Globus pallidus (tissue), 1 donor: ENCODE measurements at regions not wholly inside any gene's neighbourhood (a gene's known extent, or its start where the extent isn't known, plus 50 kb on each side); places are given as distances from the start of the nearest gene placed in this dataset.
"Not testable (repeated sequence)": the region's sequence is repeated elsewhere in the genome, so short reads cannot be mapped to it uniquely, and the experiment has no call there.

Experiments used
- DNase-seq: peaks from one replicate; pipeline ENCODE4 v3.0.0-alpha.2; 2015; ENCODE audit warnings: low spot score

DNA sequence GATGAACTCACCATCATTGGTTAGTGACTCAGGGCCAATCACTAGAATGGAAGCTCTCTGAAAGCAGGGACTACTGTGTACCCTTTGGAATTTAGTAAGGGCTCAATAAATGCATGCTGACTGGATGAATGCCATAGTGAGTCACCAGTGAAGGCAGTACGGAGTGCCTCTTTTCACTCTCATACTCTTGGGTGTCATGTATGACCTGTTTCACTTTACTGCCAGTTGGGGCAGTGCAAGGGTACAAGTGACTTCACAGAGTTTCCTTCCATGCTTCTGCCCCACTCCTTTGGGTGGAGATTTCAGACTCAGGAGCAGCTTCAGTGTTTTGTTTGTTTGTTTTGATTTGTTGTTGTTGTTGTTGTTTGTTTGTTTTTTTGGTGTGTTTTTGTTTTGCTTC lies 57.7 kb downstream of the SOX3 start:
- no peak for DNase-seq

- no peak for DNase-seq
Observed at GRCh38 chrX:140440876-140441275, 64.0 kb downstream of the SOX3 start.

DNA sequence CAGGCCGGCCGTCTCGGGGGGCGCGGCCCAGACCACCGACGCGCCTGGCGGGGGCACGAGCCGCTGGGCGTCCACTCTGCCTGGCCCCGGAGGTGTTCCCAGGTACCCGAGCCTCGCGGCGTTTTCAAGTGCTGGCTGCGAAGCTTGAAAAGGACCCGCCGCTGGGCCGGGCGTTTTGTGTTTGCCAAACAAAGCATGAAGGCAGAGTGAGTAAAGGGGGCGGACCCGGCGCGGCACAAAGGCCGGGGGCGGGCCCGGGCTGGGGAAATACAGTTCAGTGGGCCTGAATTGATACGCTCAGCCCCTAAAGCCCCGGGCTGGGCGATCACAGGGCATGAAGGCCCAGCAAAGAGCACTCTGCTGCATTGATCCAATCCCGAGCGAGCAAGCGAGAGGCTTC lies 65.4 kb downstream of the SOX3 start:
- DNase-seq, result no peak

- no peak for DNase-seq
Observed at GRCh38 chrX:140434347-140434746, 70.5 kb downstream of the SOX3 start.

GRCh38 chrX:140433582-140433981 lies 71.3 kb downstream of the SOX3 start:
- DNase-seq, result no peak

- DNase-seq, result peak; percentile 38
Observed at GRCh38 chrX:140432346-140433175, 72.3 kb downstream of the SOX3 start.

GRCh38 chrX:140431521-140431920 lies 73.3 kb downstream of the SOX3 start:
- no peak for DNase-seq

- no peak for DNase-seq
Observed at GRCh38 chrX:140425712-140426395, 79.0 kb downstream of the SOX3 start.

DNA sequence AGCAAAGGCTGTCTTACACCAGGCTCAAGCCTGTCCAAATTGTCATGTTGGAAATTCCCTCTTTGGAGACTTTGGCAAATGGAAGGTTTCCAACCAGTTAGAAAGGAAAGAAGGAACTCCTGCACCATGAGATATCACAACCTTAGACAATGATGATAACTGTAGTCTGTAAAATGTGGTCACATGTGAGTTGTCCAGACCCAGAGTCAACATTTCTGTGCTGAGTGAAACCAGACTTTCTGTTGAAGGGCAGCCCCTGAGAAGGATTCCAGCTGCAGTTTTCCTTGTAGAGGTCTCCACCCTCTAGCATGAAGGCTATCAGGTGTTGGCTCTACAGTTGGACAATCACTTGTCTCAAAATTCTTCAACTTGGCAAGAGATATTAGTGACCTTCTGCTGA lies 82.4 kb downstream of the SOX3 start:
- no peak for DNase-seq

- not testable (repeated sequence) for DNase-seq
Observed at GRCh38 chrX:140402131-140402530, 102.7 kb downstream of the SOX3 start.

GRCh38 chrX:140396326-140396725 lies 108.5 kb downstream of the SOX3 start:
- not testable (repeated sequence) for DNase-seq

DNA sequence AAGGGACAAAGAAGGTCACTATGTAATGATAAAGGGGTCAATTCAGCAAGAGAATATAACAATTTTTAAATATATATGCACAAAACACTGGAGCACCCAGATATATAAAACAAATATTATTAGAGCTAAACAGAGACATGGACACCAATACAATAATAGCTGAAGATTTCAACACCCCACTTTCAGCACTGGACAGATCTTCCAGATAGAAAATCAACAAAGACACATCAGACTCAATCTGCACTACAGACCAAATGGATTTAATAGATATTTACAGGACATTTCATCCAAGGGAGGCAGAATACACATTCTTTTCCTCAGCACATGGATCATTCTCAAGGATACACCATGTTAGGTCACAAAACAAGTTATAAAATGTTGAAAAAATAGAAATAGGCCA lies 111.4 kb downstream of the SOX3 start:
- no peak for DNase-seq

DNA sequence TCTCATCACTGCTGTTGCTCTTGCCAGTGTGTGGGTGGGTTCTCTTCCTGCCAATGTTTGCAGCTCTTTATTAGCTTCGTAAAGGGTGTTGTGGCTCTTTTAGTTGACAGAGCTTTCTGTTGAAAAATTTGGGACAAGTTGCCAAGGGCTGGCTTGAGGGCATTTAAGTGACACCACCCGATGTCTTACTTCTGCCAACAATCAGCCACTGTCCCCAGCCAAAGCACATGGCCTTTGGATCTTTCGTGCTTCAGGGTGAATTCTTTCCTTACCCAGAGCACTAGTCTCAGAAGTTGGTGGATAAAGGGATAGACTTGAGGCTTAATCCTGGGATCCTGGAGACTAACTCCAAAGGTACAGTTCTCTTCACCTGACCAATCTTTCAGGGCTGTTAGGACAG lies 113.6 kb downstream of the SOX3 start:
- DNase-seq, result peak; percentile 3

- DNase-seq, result no peak
Observed at GRCh38 chrX:140389331-140389730, 115.5 kb downstream of the SOX3 start.

DNA sequence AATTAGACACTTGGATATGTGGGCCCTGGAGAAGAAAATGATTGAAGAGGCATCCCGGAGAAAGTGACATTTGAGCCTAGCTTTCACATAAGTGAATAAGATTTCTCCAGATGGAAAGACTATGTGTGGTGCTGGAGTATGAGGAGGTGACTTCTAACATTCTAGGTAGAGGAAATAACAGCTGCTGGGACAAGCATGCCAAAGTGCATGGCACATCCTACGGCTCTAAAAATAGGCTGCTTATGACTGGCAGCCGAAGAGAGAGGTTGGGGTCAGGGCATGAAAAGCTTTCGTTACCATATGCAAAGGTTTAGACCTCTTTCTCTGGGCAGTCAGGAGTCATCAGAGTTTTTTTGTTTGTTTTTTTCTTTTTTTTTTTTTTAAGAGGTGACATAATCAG lies 142.0 kb downstream of the SOX3 start:
- DNase-seq, result no peak

- DNase-seq, result no peak
Observed at GRCh38 chrX:140360924-140361323, 143.9 kb downstream of the SOX3 start.

DNA sequence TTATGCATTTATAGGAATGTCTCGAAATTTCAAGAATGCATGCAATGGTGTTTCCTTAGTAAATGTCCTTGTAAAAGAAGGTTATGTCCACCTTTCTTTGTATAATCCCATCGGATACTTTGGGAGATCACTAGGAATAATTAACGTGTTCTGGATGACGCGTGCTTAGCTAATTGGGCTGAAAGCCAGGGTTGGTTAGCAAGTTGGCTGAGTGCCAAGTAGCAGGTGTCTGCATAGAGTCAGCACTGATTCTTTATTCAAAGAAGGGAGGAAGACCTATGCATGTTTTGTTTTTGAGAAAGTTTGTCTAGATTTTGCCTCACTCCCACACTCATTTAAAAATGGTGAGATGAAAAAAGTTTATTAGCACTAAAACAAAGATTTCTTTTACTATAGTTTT lies 144.6 kb downstream of the SOX3 start:
- no peak for DNase-seq

DNA sequence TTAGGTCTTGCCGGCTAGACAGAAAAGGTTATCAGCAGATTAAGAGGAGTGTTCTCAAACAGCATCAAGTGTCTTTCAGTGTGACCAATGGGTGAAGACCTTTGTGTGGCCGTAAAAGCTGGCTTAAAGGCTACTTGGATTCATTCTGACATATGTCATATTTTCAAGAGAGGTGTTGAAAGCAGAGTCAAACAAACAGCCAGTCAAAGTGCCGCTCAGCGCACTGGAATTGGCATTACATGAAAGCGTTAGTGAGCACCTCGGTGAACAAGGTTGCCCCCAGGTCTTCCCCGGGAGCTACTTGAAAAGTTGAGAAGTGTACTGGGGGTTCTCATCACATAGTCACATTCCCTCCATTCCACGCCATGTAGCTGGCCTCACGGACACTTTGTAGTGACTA lies 148.9 kb downstream of the SOX3 start:
- no peak for DNase-seq

DNA sequence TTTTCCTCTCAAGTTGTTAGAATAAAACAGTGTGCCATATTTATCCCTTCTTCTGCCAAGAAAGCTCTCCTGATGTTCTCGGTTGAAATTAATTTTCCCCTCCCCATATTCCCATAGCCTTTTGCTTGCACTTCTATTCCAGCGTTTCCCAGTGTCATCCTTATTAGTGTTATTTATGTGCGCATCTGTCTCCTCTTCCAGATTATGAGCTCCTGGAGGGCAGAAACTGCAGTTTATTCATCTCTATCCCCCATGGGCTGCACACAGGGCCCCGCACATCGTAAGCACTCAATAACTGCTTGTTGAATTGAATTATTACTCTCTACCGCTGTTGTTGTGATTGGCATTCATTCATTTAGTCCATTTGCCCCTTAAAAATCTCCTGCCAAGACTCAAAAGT lies 149.4 kb downstream of the SOX3 start:
- no peak for DNase-seq

GRCh38 chrX:140354431-140355120 lies 150.3 kb downstream of the SOX3 start:
- DNase-seq, result no peak

DNA sequence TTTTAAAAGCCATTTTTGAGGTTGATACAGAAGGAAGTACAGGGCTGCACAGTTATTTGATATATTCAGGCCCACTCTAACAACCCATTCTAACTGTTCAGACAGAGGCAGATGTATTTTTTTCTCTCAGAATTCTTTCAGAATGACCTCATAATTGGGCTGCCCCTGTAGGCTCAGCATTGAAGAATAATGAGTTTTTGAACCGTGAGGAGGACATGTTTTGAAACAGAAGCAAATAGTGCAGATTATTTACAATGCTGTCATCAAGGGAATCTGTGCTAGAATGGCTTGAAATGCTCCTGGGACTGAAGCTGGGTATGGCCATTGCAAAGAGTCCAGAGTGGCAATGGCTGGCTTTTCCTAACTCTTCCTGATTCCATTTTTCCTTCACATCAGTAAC lies 158.1 kb downstream of the SOX3 start:
- DNase-seq, result no peak

GRCh38 chrX:140343226-140343868 lies 161.5 kb downstream of the SOX3 start:
- no peak for DNase-seq

DNA sequence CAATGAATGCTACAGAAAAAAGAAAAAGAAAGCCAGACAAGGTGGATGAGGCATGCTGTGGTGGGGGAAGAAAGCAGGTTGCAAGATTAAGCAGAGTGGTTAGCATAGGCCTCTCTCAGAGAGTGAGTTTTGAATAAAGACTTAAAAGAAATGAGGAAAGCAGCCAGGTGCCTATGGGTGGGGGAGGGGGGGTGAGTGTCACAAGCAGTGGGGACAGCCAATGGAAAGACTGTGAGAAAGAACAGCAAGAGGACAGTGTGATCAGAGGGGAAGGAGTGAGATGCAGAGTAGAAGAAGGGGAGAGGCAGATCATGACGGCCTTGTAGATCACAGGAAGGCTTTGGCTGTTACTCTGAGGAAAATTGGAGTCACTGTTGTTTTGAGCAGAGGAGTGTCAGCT lies 162.5 kb downstream of the SOX3 start:
- no peak for DNase-seq
